ENCODE measurements at regions not wholly inside any gene's neighbourhood (a gene's known extent, or its start where the extent isn't known, plus 50 kb on each side); places are given as distances from the start of the nearest gene placed in this dataset.

GRCh38 chr5:154543380-154543779 lies 65.4 kb upstream of the HAND1 start:
- TF ChIP-seq, protein P1, sequence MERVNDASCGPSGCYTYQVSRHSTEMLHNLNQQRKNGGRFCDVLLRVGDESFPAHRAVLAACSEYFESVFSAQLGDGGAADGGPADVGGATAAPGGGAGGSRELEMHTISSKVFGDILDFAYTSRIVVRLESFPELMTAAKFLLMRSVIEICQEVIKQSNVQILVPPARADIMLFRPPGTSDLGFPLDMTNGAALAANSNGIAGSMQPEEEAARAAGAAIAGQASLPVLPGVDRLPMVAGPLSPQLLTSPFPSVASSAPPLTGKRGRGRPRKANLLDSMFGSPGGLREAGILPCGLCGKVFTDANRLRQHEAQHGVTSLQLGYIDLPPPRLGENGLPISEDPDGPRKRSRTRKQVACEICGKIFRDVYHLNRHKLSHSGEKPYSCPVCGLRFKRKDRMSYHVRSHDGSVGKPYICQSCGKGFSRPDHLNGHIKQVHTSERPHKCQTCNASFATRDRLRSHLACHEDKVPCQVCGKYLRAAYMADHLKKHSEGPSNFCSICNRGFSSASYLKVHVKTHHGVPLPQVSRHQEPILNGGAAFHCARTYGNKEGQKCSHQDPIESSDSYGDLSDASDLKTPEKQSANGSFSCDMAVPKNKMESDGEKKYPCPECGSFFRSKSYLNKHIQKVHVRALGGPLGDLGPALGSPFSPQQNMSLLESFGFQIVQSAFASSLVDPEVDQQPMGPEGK (CRISPR knock-in tag; IDR thresholded peaks at IDR 0.05; ENCODE audit: borderline replicate concordance) = no peak
- no peak for TF ChIP-seq PPARA (CRISPR knock-in tag; IDR thresholded peaks at IDR 0.05; ENCODE audit: borderline replicate concordance)
- no peak for TF ChIP-seq RARB (CRISPR knock-in tag; IDR thresholded peaks at IDR 0.05)
- no peak for TF ChIP-seq ZC3H10 (CRISPR knock-in tag; IDR thresholded peaks at IDR 0.05)
- TF ChIP-seq ARNTL (CRISPR knock-in tag; IDR thresholded peaks at IDR 0.05; ENCODE audit: borderline replicate concordance, low read depth) = no peak
- TF ChIP-seq ISL1 (CRISPR knock-in tag; IDR thresholded peaks at IDR 0.05) = no peak
- no peak for TF ChIP-seq ESRRG (CRISPR knock-in tag; IDR thresholded peaks at IDR 0.05)
- TF ChIP-seq GLIS3 (CRISPR knock-in tag; IDR thresholded peaks at IDR 0.05) = no peak
- TF ChIP-seq SNAI2 (CRISPR knock-in tag; IDR thresholded peaks at IDR 0.05) = no peak
- TF ChIP-seq ZNF565 (CRISPR knock-in tag; conservative IDR thresholded peaks at IDR 0.05; ENCODE audit: low read depth) = no peak
- TF ChIP-seq TOX (CRISPR knock-in tag; IDR thresholded peaks at IDR 0.05; ENCODE audit: borderline replicate concordance) = no peak
- TF ChIP-seq ZFP30 (CRISPR knock-in tag; IDR thresholded peaks at IDR 0.05) = no peak
- TF ChIP-seq BACH2 (CRISPR knock-in tag; IDR thresholded peaks at IDR 0.05; ENCODE audit: borderline replicate concordance) = no peak
- TF ChIP-seq CSRNP3 (CRISPR knock-in tag; IDR thresholded peaks at IDR 0.05) = no peak
